ENCODE measurements at regions not wholly inside any gene's neighbourhood (a gene's known extent, or its start where the extent isn't known, plus 50 kb on each side); places are given as distances from the start of the nearest gene placed in this dataset.

GRCh38 chrX:9122519-9123245 is 88.8 kb upstream of the FAM9B start:
- no peak overlapping the region for H3K56ac ChIP-seq (replicated peaks; ENCODE audit: insufficient read length, low read depth, low read length)
- H3K36me3 ChIP-seq (ENCODE audit: control insufficient read depth in 2 of 4, insufficient read depth in 4 of 4, low read length in 3 of 4): no peaks in the 10 kb centered on the region
- FAIRE-seq: no peak
- TF ChIP-seq RBBP5 (IDR thresholded peaks at IDR 0.05; ENCODE audit: borderline replicate concordance, low read depth, low read length) (no peak), MAX (IDR thresholded peaks at IDR 0.05) (no peak), SAP30 (IDR thresholded peaks at IDR 0.05; ENCODE audit: insufficient read depth, insufficient replicate concordance, low read length) (no peak), TCF12 (IDR thresholded peaks at IDR 0.05; ENCODE audit: low read depth, low read length) (no peak), FOSL1 (IDR thresholded peaks at IDR 0.05; ENCODE audit: insufficient read depth, low read depth, low read length) (no peak), CREB1 (IDR thresholded peaks at IDR 0.05) (no peak), KDM4A (IDR thresholded peaks at IDR 0.05; ENCODE audit: low read depth, low read length, severe bottlenecking) (no peak), BRCA1 (IDR thresholded peaks at IDR 0.05; ENCODE audit: low read depth, low read length) (no peak), POU5F1 (IDR thresholded peaks at IDR 0.05; ENCODE audit: low read depth, low read length) (no peak), RXRA (IDR thresholded peaks at IDR 0.05; ENCODE audit: insufficient read depth, low read depth, low read length) (no peak), SP2 (IDR thresholded peaks at IDR 0.05; ENCODE audit: low read length) (no peak), EGR1 (IDR thresholded peaks at IDR 0.05; ENCODE audit: borderline replicate concordance, low read depth, low read length) (no peak), YY1 (IDR thresholded peaks at IDR 0.05; ENCODE audit: low read depth, low read length) (no peak), CBX8 (IDR thresholded peaks at IDR 0.05; ENCODE audit: borderline replicate concordance, low read depth, low read length) (no peak)

More at GRCh38 chrX:9122519-9123245, 88.8 kb upstream of the FAM9B start:
- H3K27ac ChIP-seq (ENCODE audit: low read depth, low read length): no peak overlapping the region
- no peaks in the 10 kb centered on the region for H3K4me1 ChIP-seq (replicated peaks in 1 of 4; ENCODE audit: control insufficient read depth in 3 of 4, insufficient read depth in 4 of 4, low read length in 3 of 4)
- H3K4ac ChIP-seq (replicated peaks; ENCODE audit: insufficient read length, low read depth, low read length): no peak overlapping the region
- H3K9ac ChIP-seq (replicated peaks in 1 of 4; ENCODE audit: extremely low read depth in 1 of 4, low read depth in 3 of 4, low read length in 3 of 4): no peak overlapping the region
- no peaks in the 10 kb centered on the region for H3K79me1 ChIP-seq (ENCODE audit: low read depth, low read length)
- no peak overlapping the region for H3K23ac ChIP-seq (ENCODE audit: insufficient read length)
- no peak overlapping the region for H3K18ac ChIP-seq (ENCODE audit: extremely low read depth, low read length)
- no peak overlapping the region for H4K91ac ChIP-seq (replicated peaks; ENCODE audit: insufficient read length, low read length)
- no peak overlapping the region for H4K8ac ChIP-seq (ENCODE audit: extremely low read depth, insufficient read depth, low read length)
- H3K4me2 ChIP-seq (ENCODE audit: insufficient read depth in 1 of 2, low read depth in 2 of 2, low read length in 2 of 2): no peak overlapping the region
- H3K79me2 ChIP-seq (ENCODE audit: control insufficient read depth in 1 of 2, insufficient read depth in 2 of 2, low read length in 2 of 2): no peaks in the 10 kb centered on the region
- POLR2A ChIA-PET (ENCODE audit: partially characterized antibody): no interaction called here
- no peak overlapping the region for H2BK120ac ChIP-seq (replicated peaks; ENCODE audit: low read depth, low read length)
- H2BK12ac ChIP-seq (ENCODE audit: low read depth, low read length): no peak overlapping the region
- no peak overlapping the region for H3K4me3 ChIP-seq (ENCODE audit: extremely low read depth in 1 of 4, insufficient read depth in 2 of 4, low read depth in 3 of 4, low read length in 4 of 4)
- no peaks in the 10 kb centered on the region for H3K9me3 ChIP-seq (ENCODE audit: insufficient read depth in 2 of 2, low read depth in 1 of 2, low read length in 1 of 2)
- no peak overlapping the region for H4K5ac ChIP-seq (ENCODE audit: insufficient read length, low read depth, low read length)
- no peak overlapping the region for H2BK15ac ChIP-seq (ENCODE audit: low read length)
- no peak overlapping the region for H2AK5ac ChIP-seq (ENCODE audit: low read depth, low read length)
- no peak overlapping the region for H3K14ac ChIP-seq (ENCODE audit: insufficient read length)
- CTCF ChIA-PET (ENCODE audit: partially characterized antibody): no interaction called here
- no peak overlapping the region for H2AFZ ChIP-seq (ENCODE audit: low read length)
- H4K20me1 ChIP-seq (replicated peaks in 1 of 2; ENCODE audit: control insufficient read depth in 1 of 2, insufficient read depth in 2 of 2, low read length in 2 of 2): no peaks in the 10 kb centered on the region
- WGBS, 2 experiments (ENCODE audit: extremely low coverage in 1 of 2, insufficient coverage in 1 of 2, insufficient read length in 1 of 2, insufficient replicate concordance in 2 of 2, low coverage in 1 of 2, low lambda C conversion rate in 2 of 2, missing lambda C conversion rate in 1 of 2): 86% methylated on average over 6 of the region's 6 CpGs; no CpG with 5 or more reads in 1 of the 2 experiments
- H3K27me3 ChIP-seq (replicated peaks in 1 of 4; ENCODE audit: control insufficient read depth in 3 of 4, extremely low read depth in 1 of 4, insufficient read depth in 3 of 4, low read length in 3 of 4): no peaks in the 10 kb centered on the region
- no peak overlapping the region for H2BK5ac ChIP-seq (ENCODE audit: low read depth, low read length)
- no peak for DNase-seq (ENCODE audit: low read depth in 1 of 2, low spot score in 2 of 2)
- H3K23me2 ChIP-seq (ENCODE audit: low read depth, low read length): no peaks in the 10 kb centered on the region
- no peak overlapping the region for H2BK20ac ChIP-seq (ENCODE audit: low read length)
